Adrenal gland (tissue), 5 donors: ENCODE measurements at regions not wholly inside any gene's neighbourhood (a gene's known extent, or its start where the extent isn't known, plus 50 kb on each side); places are given as distances from the start of the nearest gene placed in this dataset.

Experiments used
- CTCF ChIP-seq, 6 experiments: fragments of 450-650 bp in 4 of 6; fragments of 200-600 bp in 2 of 6; sonication (generic) in 1 of 6; IDR thresholded peaks; 1 replicate in 5 of 6; 2 replicates in 1 of 6; pipeline versions ENCODE4 v1.5.1 to v1.8.0; 2016 to 2021; ENCODE audit warnings: antibody characterized with exemption in 6 of 6, mild to moderate bottlenecking in 2 of 6, moderate library complexity in 1 of 6
- POLR2A ChIP-seq, 2 donors: fragments of 450-650 bp; IDR thresholded peaks; one replicate each; pipeline ENCODE4 v1.6.1; 2017; ENCODE audit warnings: antibody characterized with exemption in 2 of 2, mild to moderate bottlenecking in 2 of 2, moderate library complexity in 1 of 2
- donor health status: DM: no; HTN: no; CAD: no.

GRCh38 chrX:87968118-87968517 lies 450.5 kb downstream of the KLHL4 start:
- TF ChIP-seq CTCF (IDR thresholded peaks at IDR 0.05) (no peak), POLR2A (IDR thresholded peaks at IDR 0.05) (no peak)
